HG02588 (cell line): ENCODE measurements at regions not wholly inside any gene's neighbourhood (a gene's known extent, or its start where the extent isn't known, plus 50 kb on each side); places are given as distances from the start of the nearest gene placed in this dataset.
"Not testable (repeated sequence)": the region's sequence is repeated elsewhere in the genome, so short reads cannot be mapped to it uniquely, and the experiment has no call there.

Experiments
- ATAC-seq: cut with Tn5 transposase; IDR thresholded peaks from one replicate; pipeline ENCODE4 v1.9.1; 2021; ENCODE audit warnings: mild to moderate bottlenecking, moderate library complexity; ENCODE audit not compliant: unreplicated experiment

- ATAC-seq = no peak
Measured at GRCh38 chr10:83492004-83492403, 647.3 kb upstream of the GHITM start.

DNA sequence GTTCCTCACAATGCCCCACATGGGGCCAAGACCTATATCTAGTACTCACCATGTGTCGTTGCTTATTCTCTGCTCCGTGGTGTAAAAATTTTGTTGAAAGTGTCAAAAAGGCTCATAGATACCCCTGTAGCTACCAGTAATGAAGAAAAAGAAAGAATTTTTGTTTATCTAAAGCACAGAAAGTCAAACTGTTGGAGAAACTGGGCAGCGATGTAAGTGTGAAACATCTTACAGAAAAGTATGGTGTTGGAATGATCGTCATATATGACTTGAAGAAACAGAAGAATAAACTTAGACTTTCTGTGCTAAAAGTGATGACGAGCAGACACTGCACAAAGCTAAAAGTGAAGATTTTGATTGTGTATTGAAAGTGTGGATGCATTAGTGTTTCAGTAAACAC, 626.6 kb upstream of the GHITM start:
- no peak for ATAC-seq

DNA sequence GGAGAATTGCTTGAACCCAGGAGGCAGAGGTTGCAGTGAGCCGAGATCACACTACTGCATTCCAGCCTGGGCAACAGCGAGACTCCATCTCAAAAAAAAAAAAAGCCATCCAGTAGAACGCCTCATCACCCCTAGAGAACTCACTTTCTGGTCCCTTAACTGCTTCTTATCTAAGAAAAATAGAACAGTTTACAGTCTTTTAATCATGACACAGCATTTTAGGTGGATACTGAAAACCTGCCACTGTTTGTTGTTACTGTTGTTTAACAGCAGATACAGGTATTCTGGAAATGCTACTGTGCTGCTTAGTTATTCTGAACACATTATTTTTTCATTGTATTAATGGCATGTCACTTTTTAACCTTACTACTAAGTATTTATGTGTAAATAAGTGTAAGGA, 624.3 kb upstream of the GHITM start:
- ATAC-seq = no peak

- ATAC-seq = no peak
Measured at GRCh38 chr10:83516788-83517187, 622.5 kb upstream of the GHITM start.

DNA sequence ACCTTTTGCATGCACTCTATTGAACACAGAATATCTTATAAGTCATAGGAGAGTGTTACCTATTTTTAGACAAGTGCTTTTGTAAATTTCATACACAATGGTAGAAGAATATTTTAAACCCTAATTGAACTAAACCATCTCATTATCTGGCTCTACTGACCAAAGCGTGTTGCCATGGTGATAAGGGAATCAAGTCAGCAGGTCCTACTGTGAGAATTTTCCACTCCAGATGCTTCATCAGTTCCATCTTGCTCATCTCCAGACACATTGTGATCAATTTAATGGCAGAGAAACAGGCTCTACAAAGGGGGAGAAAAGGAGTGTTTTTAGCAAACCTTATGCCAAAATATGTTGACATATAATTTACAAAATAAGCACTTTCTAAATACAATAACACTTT, 621.9 kb upstream of the GHITM start:
- no peak for ATAC-seq

- ATAC-seq = no peak
Measured at GRCh38 chr10:83518779-83519178, 620.5 kb upstream of the GHITM start.

DNA sequence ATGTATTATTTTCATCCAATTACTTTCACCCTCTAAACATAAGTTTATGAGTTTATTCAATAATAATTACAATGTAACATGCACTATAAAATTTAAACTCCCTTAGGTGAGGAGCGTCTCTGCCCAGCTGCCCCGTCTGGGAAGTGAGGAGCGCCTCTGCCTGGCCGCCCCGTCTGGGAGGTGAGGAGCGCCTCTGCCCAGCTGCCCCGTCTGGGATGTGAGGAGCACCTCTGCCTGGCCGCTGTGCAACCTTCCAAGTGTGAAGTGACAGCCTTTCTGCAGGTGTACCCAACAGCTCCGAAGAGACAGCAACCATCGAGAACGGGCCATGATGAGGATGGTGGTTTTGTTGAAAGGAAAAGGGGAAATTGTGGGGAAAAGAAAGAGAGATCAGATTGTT, 618.9 kb upstream of the GHITM start:
- ATAC-seq = not testable (repeated sequence)

DNA sequence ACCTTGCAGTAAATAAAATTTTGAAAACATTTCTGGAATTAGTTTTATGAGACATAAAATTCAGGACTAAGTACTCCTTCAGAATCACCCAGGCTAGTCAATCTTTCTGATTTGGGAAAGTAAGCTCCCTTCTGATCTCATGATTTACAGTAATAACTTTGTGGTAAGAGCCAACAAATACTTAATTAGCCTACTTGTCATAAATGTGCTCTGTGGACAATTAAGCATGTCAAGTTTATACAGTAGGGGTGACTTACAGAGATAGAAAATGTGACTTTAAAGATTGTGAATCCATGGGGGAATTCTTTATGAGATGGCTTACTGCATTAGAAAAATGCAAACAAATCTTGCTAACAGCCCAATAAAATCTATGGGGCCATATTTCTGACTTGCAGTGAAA, 616.9 kb upstream of the GHITM start:
- ATAC-seq = no peak

DNA sequence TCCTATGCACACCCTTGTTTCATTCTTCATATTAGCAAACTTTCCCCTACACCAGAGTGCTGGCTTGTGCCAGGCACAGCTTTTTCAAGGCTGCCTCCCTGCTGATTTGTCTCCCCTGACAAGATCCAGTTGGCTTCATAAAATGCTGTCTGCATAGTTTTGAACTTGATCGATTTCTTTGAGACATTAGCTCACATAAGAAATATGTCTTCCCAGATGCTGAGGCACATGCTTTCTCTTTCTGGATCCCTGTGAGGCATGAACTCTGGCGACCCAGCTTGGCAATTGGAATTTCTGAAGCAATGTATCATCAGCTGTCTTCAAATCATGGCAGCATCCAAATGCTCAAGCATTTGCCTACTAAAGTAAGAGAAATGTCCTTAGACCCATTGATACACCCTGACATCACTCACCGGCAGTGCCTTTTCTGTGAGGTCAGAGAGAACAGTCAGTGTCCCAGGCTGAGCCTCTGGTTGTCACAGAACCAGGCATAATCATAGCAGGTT, 616.4 kb upstream of the GHITM start:
- ATAC-seq = no peak

DNA sequence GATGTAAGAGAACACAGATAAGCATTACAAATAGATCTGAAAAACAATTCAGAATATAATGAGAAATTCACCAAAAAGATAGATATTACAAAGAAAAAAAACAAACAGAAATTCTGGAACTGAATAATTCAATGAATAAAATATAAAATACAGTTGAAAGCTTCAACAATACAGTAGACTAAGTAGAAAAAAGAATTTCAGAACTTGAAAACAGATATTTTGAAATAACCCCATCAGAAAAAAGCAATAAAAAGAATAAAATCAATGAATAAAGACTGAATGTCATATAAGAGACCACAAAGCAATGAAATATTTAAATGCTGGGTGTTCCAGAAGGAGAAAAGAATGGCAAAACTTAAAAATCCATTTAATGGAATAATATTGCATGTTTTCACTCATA, 611.4 kb upstream of the GHITM start:
- ATAC-seq = no peak

DNA sequence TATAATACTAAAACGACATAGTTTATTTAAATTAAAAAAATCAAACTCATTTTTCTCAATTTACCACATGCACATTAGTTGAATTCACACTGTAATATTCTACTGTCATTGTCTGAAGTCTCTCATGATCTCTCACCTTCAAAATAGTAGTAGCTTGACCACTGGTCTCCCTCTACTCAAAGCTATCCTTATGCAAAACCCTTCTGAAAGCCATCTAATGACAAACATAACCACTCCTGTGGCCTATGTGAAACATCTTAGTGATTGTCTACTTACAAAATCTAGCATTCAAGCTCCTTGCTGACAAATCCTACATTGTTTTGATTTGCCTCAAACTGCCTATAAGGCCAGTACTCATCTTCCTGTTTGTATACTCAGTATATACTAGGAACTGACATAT, 606.0 kb upstream of the GHITM start:
- ATAC-seq = peak; percentile 91

GRCh38 chr10:83536426-83536825, 602.9 kb upstream of the GHITM start:
- no peak for ATAC-seq

GRCh38 chr10:83538047-83538446, 601.3 kb upstream of the GHITM start:
- ATAC-seq = no peak

DNA sequence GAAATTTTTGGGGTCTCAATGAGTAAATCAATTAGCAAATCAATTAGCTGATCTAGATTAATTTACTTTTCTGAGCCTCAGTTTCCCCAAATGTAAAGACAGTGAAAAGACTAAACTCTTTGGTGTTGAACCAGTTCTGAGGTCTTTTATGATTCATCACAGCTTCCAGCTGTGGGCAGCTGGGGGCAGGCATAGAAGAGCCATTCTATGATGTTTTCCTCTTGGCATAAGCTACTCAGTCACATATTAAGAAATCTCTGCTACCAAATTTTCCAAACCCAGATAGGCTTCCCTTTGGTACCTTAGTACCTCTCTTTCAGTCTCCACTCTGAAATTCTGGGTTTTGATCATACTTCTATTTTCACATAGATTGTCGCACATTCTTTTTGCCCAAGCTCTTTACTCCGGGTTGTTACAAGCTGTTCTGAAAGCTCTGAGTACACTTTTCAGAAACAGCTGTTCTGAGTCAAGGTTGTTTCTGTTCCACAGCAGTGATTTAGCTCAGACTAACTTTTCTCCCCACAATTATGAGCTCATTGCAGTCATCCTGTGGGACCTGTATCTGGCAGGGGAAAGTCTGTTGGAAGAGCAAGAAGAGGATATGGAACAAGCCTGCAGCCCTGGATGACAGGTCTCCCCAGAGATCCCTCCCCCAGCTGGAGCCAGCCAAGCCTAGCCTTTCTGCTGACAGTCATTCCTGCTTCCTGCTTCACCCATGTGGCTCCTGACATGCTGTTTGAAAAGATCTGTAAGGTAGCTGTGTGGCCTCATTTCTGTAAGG, 599.6 kb upstream of the GHITM start:
- peak; percentile 59 for ATAC-seq

DNA sequence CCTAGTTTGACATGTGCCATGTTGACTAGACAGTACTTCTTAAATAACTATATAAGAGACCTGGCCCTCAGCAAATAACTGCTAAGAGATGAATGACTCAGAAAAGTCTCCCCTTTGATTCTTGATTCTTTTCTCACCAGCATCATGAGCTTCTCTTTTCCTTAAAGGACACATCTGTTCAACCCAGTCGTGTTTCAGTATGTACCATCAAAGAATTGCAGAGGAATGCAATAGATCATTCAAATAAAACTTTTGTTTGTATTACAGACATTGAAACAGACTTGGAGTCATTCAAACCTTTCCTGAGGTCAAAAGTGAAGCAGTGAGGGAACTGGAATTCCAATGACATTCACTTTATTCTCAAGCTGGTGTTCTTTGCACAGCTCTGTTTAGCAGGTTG, 598.3 kb upstream of the GHITM start:
- ATAC-seq = no peak

DNA sequence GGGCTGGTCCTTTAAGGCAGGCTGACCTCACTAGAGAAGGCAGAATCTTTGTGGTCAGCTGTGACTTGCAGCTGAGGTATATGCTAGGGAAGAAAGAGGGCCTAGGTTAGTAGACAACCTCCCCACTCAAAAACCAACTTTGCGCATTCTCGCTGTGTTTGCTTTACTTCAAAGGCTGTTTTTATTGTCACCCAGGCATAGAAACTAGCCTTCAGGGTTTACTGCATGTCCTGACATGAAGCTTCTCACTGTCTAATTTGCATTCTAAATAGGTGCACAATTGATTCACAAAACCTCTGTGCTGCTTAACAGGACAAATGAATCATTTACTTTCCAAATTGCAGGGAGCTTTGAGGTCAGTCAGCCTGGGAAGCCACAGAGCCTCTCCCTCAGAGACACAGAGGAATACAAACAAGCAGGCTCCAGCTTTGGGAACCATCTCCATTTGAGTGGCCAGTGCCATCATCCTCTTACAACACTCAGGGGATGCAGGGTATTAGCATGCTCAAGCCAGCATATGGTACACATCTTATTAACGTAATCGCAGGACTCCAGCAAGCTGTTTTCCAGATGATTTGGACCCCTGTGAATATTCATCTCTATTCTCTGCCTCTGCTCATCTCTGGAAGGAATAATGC, 596.4 kb upstream of the GHITM start:
- peak; percentile 60 for ATAC-seq

- ATAC-seq = no peak
Measured at GRCh38 chr10:83543691-83544462, 595.4 kb upstream of the GHITM start.

DNA sequence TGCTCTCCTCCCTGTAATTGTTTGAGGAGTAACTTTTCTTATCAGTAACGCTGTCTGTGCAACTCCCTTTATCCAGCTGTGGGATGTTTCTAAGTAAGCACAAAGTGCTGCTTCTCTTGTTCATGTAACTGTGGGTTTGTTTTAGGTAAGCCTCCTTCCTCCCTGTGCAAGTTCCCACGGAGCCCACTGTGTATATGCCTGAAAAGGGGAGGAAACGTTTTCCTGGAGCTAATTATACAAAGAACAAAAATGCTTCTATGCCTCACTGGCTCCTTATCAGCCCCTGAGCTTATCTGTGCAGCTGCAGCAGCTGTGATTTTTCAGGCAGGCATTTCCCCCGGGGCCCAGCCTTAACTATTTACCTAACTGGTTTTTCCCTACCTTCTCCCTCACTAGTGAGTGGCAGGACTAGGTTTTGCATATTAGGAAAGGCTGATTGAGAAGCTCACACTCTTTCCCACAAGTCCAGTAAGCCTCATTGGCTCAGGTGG, 593.4 kb upstream of the GHITM start:
- ATAC-seq = peak; percentile 28

- ATAC-seq = not testable (repeated sequence)
Measured at GRCh38 chr10:83551190-83551589, 588.1 kb upstream of the GHITM start.

DNA sequence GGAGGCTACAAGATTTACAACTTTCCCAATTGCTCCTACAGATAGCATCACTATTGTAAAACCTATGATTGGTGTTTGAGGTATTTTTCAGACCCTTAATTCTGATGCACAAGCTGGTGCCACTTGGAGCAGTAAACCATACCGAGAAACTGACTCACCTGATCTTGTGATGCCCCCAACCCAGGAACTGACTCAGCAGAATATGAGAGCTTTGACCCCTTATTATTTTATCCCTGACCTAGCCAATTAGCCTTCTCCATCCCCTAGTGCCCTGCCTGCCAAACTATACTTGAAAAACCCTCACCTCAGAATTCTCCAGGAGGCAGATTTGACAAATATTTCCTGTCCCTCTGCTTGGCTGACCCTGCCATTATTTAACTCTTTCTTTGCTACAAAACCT, 585.9 kb upstream of the GHITM start:
- ATAC-seq = no peak

DNA sequence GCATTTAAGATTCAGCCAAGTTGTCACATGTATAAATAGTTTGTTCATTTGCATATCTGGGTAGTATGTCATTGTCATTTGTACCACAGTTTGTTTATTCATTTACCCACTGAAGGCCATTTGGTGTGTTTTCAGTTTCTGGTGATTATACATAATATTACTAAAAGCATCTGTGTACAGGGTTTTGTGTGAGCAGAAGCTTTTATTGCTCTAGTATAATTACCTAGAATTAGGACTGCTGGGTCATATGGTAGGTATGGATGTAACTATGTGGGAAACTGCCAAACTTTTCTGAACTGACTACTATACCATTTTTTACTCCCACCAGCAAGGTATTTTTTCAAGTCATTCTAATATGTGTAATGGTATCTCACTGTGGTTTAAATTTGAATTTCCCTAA, 584.0 kb upstream of the GHITM start:
- ATAC-seq = peak; percentile 78

DNA sequence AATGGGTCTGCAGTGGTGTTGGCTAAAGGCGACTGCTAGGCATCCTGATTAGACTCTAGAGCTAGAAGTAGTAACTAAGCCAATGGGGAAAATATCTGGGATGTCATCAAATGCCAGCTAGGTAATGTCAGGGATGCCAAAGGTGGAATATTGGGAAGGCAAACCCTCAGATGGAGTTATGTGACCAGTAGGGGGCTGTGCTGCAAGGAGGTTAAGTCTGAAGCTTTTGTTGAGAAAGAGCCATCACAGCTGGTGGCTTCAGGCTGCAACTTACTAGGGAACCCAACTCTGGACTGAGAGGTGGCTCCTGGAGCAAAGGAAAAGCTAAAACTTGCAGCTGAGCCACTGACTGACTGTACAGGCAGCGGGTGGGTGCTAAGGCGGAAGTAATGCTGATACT, 576.9 kb upstream of the GHITM start:
- ATAC-seq = no peak
